Body of pancreas (tissue), 4 donors: ENCODE measurements at regions not wholly inside any gene's neighbourhood (a gene's known extent, or its start where the extent isn't known, plus 50 kb on each side); places are given as distances from the start of the nearest gene placed in this dataset.

Source experiments
- ATAC-seq: fragments of 150-250 bp; one replicate; pipeline ENCODE4 v1.9.1; 2016
- DNase-seq, 4 donors: peaks; one replicate each; pipeline ENCODE4 v3.0.0-alpha.2; 2019
- H3K27ac ChIP-seq, 4 donors: fragments of 200-600 bp; sonication (generic); 1 replicate in 3 of 4; 2 replicates in 1 of 4; pipeline versions ENCODE4 v1.5.1 to v1.6.1; 2016 to 2019; ENCODE audit warnings: mild to moderate bottlenecking in 1 of 4, mixed read lengths in 1 of 4, moderate library complexity in 1 of 4
- H3K27me3 ChIP-seq, 2 donors: fragments of 200-600 bp; sonication (generic); one replicate each; pipeline ENCODE4 v1.6.0; 2016; ENCODE audit warnings: mild to moderate bottlenecking in 1 of 2
- H3K36me3 ChIP-seq, 2 donors: fragments of 200-600 bp; sonication (generic); replicated peaks in 1 of 2; 2 replicates each; pipeline ENCODE4 v1.5.1; 2016; ENCODE audit warnings: low read depth in 2 of 2; ENCODE audit not compliant: insufficient read depth in 1 of 2
- H3K4me1 ChIP-seq: fragments of 200-600 bp; sonication (generic); one replicate; pipeline ENCODE4 v1.6.0; 2016
- H3K4me3 ChIP-seq, 2 donors: fragments of 200-600 bp; sonication (generic); 1 replicate in 1 of 2; 2 replicates in 1 of 2; pipeline ENCODE4 v1.5.1; 2016 to 2019
- H3K9me3 ChIP-seq, 3 donors: fragments of 200-600 bp; sonication (generic); 1 replicate in 2 of 3; 2 replicates in 1 of 3; pipeline ENCODE4 v1.5.1; 2016
- POLR2A ChIP-seq, 3 donors: fragments of 450-650 bp; IDR thresholded peaks; one replicate each; pipeline ENCODE4 v1.6.1; 2016; ENCODE audit warnings: antibody characterized with exemption in 3 of 3, mild to moderate bottlenecking in 2 of 3
- WGBS, 2 donors: methylation state at CpG; one replicate each; pipeline ENCODE4 v1.1.5; 2017; 5-methylcytosine and 5-hydroxymethylcytosine counted together
- intact Hi-C: fragments of 100-400 bp; cut with DNase I; formaldehyde crosslinking; loops from one replicate; pipeline ENCODE4 v1.15.1; 2023
- TF ChIP-seq, protein P1 (sequence below), 7 experiments: fragments of 450-650 bp in 4 of 7; fragments of 200-600 bp in 3 of 7; sonication (generic) in 3 of 7; IDR thresholded peaks; one replicate each; pipeline ENCODE4 v1.5.1; 2016 to 2019; ENCODE audit warnings: antibody characterized with exemption in 7 of 7

DNA sequence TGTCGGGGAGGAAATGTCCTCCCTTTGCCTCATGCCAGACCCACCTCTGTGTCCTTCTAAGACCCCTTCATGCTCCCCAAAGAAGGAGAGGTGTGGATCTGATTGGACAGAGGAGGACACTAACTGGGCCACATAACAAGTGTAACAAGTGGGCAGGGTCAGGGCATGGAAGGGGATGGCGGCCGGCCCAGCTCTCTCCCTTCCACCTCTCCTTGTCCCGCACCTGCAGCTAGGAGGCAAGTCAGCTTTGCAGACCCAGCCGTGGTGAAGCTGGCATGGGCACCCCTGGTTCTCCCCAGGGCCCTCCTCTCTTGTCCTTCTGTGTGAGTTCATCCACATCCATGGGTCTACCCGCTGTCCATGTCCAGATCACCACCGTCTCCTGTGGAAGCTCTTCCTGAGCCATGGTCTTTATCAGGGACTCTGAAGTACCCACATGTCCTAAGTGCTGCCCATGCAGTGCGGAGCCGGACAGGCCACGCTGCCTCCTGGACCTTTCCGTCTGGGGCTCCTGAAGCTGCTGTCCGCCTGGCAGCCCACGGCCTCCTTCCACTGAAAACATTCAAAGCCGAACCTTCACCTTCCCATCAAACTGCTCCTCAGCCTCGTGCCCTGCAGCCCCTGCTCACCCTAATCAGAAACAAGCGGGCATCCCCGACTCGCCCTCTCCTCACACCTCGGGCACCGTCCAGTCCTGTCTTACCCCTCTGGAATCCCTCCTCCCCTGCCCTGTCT, 460.5 kb downstream of the PTPRU start:
- Histone ChIP-seq H3K4me1 (no peaks in the 10 kb centered on the region), H3K27me3 (no peaks in the 10 kb centered on the region), H3K4me3 (no peak overlapping the region), H3K9me3 (peaks cover 0 to 8% (median 0%) of the 10 kb centered on the region in 3 donors), H3K36me3 (no peaks in the 10 kb centered on the region), H3K27ac (no peak overlapping the region)
- ATAC-seq, result no peak
- no peak for DNase-seq
- intact Hi-C loops, result no loop called here
- 71 to 75% methylated on average over 20 of the region's 20 CpGs for WGBS, 2 donors
- no peak for TF ChIP-seq POLR2A (IDR thresholded peaks at IDR 0.05)
- TF ChIP-seq, protein P1, sequence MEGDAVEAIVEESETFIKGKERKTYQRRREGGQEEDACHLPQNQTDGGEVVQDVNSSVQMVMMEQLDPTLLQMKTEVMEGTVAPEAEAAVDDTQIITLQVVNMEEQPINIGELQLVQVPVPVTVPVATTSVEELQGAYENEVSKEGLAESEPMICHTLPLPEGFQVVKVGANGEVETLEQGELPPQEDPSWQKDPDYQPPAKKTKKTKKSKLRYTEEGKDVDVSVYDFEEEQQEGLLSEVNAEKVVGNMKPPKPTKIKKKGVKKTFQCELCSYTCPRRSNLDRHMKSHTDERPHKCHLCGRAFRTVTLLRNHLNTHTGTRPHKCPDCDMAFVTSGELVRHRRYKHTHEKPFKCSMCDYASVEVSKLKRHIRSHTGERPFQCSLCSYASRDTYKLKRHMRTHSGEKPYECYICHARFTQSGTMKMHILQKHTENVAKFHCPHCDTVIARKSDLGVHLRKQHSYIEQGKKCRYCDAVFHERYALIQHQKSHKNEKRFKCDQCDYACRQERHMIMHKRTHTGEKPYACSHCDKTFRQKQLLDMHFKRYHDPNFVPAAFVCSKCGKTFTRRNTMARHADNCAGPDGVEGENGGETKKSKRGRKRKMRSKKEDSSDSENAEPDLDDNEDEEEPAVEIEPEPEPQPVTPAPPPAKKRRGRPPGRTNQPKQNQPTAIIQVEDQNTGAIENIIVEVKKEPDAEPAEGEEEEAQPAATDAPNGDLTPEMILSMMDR (IDR thresholded peaks at IDR 0.05), result no peak

DNA sequence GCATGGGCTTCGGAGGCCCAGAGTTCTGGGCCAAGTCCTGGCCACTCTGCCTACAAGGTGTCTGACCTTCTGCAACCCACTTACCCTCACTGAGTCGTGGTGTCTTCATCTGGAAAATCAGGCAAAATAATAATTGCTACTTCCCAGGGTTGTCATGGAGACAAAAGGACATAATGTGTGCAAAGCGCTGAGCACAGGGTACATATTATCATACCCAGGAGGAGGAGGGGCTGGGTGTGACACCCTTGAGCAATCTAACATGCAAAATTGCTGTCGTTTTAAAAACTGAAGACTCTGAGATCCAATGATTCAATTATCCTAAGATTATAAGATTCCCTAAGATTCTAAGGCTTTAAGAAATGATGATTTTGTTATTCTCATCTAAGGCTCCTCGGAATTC, 459.5 kb downstream of the PTPRU start:
- H3K27me3 ChIP-seq, result no peaks in the 10 kb centered on the region
- no peak for TF ChIP-seq POLR2A (IDR thresholded peaks at IDR 0.05)
- TF ChIP-seq, protein P1 (IDR thresholded peaks at IDR 0.05), result no peak
- no peaks in the 10 kb centered on the region for H3K4me1 ChIP-seq
- no peak overlapping the region for H3K4me3 ChIP-seq
- H3K9me3 ChIP-seq, result peaks cover 0 to 8% (median 0%) of the 10 kb centered on the region in 3 donors
- 54 to 59% methylated on average over 5 of the region's 5 CpGs for WGBS, 2 donors
- ATAC-seq, result no peak
- no peak for DNase-seq
- intact Hi-C loops, result no loop called here
- H3K27ac ChIP-seq, result no peak overlapping the region
- no peaks in the 10 kb centered on the region for H3K36me3 ChIP-seq

- TF ChIP-seq, protein P1 (IDR thresholded peaks at IDR 0.05), result no peak
- TF ChIP-seq POLR2A (IDR thresholded peaks at IDR 0.05), result no peak
- Histone ChIP-seq H3K4me3 (no peak overlapping the region), H3K36me3 (no peaks in the 10 kb centered on the region), H3K4me1 (no peaks in the 10 kb centered on the region), H3K27me3 (no peaks in the 10 kb centered on the region), H3K27ac (no peak overlapping the region), H3K9me3 (peaks cover 0 to 8% (median 0%) of the 10 kb centered on the region in 3 donors)
- intact Hi-C loops, result no loop called here
- 50 to 58% methylated on average over 3 of the region's 3 CpGs for WGBS, 2 donors
- DNase-seq (no peak), ATAC-seq (no peak)
Measured at GRCh38 chr1:29695036-29695435, 458.7 kb downstream of the PTPRU start.

DNA sequence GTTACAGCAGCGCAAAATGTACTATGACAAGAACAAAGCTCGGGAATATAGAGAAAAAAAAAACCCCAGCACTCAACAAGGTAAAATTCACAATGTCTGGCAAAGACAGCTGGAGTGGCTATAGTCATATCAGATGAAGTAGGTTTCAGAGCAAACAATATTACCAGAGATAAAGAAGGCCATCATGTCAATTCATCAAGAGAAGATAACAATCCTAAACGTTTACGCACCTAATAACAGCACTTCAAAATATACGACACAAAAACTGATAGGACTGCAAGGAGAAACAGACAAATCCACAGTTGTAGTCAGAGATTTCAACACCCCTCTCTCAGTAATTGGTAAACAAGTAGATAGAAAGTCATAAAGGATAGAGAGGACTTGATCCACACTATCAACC, 455.2 kb downstream of the PTPRU start:
- H3K36me3 ChIP-seq, result no peaks in the 10 kb centered on the region
- DNase-seq (no peak), ATAC-seq (no peak)
- no peaks in the 10 kb centered on the region for H3K4me1 ChIP-seq
- H3K9me3 ChIP-seq, result peaks cover 0 to 8% (median 0%) of the 10 kb centered on the region in 3 donors
- intact Hi-C loops, result no loop called here
- H3K27ac ChIP-seq, result no peak overlapping the region
- H3K27me3 ChIP-seq, result no peaks in the 10 kb centered on the region
- no peak overlapping the region for H3K4me3 ChIP-seq
- 66 to 68% methylated on average over 5 of the region's 5 CpGs for WGBS, 2 donors
- TF ChIP-seq POLR2A (IDR thresholded peaks at IDR 0.05), result no peak
- TF ChIP-seq, protein P1 (IDR thresholded peaks at IDR 0.05), result no peak

GRCh38 chr1:29690156-29690555, 453.8 kb downstream of the PTPRU start:
- no peak overlapping the region for H3K27ac ChIP-seq
- no peak overlapping the region for H3K4me3 ChIP-seq
- no peaks in the 10 kb centered on the region for H3K27me3 ChIP-seq
- peaks cover 0 to 8% (median 0%) of the 10 kb centered on the region in 3 donors for H3K9me3 ChIP-seq
- H3K36me3 ChIP-seq, result no peaks in the 10 kb centered on the region
- TF ChIP-seq, protein P1 (IDR thresholded peaks at IDR 0.05), result no peak
- no peak for TF ChIP-seq POLR2A (IDR thresholded peaks at IDR 0.05)
- H3K4me1 ChIP-seq, result no peaks in the 10 kb centered on the region
- ATAC-seq (no peak), DNase-seq (no peak)
- intact Hi-C loops, result no loop called here
- WGBS, 2 donors, result 47% methylated on average over 9 of the region's 9 CpGs
